Activated CD4-positive, alpha-beta T cell treated with anti-CD3 and anti-CD28 coated beads, Interleukin-2, amount 50 U/mL, for 16 hours (primary cell): ENCODE measurements at regions not wholly inside any gene's neighbourhood (a gene's known extent, or its start where the extent isn't known, plus 50 kb on each side); places are given as distances from the start of the nearest gene placed in this dataset.

Source experiments
- DNase-seq: peaks from one replicate; pipeline ENCODE4 v3.0.0-alpha.2; 2020

- DNase-seq, result no peak
These were observed 97.4 kb upstream of the ITGA1 start for GRCh38 chr5:52690236-52690768.

GRCh38 chr5:52692039-52692438 is 95.7 kb upstream of the ITGA1 start:
- DNase-seq, result no peak

GRCh38 chr5:52692606-52693005 is 95.1 kb upstream of the ITGA1 start:
- no peak for DNase-seq

- no peak for DNase-seq
These were observed 94.4 kb upstream of the ITGA1 start for GRCh38 chr5:52693280-52693679.

GRCh38 chr5:52693836-52694235 is 93.9 kb upstream of the ITGA1 start:
- DNase-seq, result no peak

GRCh38 chr5:52694648-52695047 is 93.1 kb upstream of the ITGA1 start:
- DNase-seq, result no peak

- DNase-seq, result no peak
These were observed 84.8 kb upstream of the ITGA1 start for GRCh38 chr5:52702877-52703276.

- DNase-seq, result no peak
These were observed 84.4 kb upstream of the ITGA1 start for GRCh38 chr5:52703321-52703720.

GRCh38 chr5:52705720-52706119 is 82.0 kb upstream of the ITGA1 start:
- no peak for DNase-seq

GRCh38 chr5:52706775-52707174 is 80.9 kb upstream of the ITGA1 start:
- no peak for DNase-seq

- no peak for DNase-seq
These were observed 80.1 kb upstream of the ITGA1 start for GRCh38 chr5:52707616-52708015.

GRCh38 chr5:52708463-52708862 is 79.3 kb upstream of the ITGA1 start:
- no peak for DNase-seq

- DNase-seq, result peak; percentile 73
These were observed 78.4 kb upstream of the ITGA1 start for GRCh38 chr5:52709167-52709925.

- no peak for DNase-seq
These were observed 77.3 kb upstream of the ITGA1 start for GRCh38 chr5:52710310-52710971.

- DNase-seq, result no peak
These were observed 76.6 kb upstream of the ITGA1 start for GRCh38 chr5:52710972-52711596.

- DNase-seq, result no peak
These were observed 75.4 kb upstream of the ITGA1 start for GRCh38 chr5:52712354-52712753.

GRCh38 chr5:52725065-52725746 is 62.5 kb upstream of the ITGA1 start:
- DNase-seq, result peak; percentile 81

- no peak for DNase-seq
These were observed 61.9 kb upstream of the ITGA1 start for GRCh38 chr5:52725808-52726207.

- no peak for DNase-seq
These were observed 60.7 kb upstream of the ITGA1 start for GRCh38 chr5:52727020-52727419.

- no peak for DNase-seq
These were observed 60.1 kb upstream of the ITGA1 start for GRCh38 chr5:52727576-52727975.

- DNase-seq, result no peak
These were observed 59.5 kb upstream of the ITGA1 start for GRCh38 chr5:52728224-52728623.

GRCh38 chr5:52728686-52729085 is 59.0 kb upstream of the ITGA1 start:
- no peak for DNase-seq

GRCh38 chr5:52731274-52732027 is 56.3 kb upstream of the ITGA1 start:
- no peak for DNase-seq
